GM18502 (cell line): ENCODE measurements at regions not wholly inside any gene's neighbourhood (a gene's known extent, or its start where the extent isn't known, plus 50 kb on each side); places are given as distances from the start of the nearest gene placed in this dataset.
A peak's percentile ranks its signal among the peaks of the same experiment; 100 is the strongest.
"Not testable (repeated sequence)": the region's sequence is repeated elsewhere in the genome, so short reads cannot be mapped to it uniquely, and the experiment has no call there.

Experiments
- ATAC-seq: cut with Tn5 transposase; IDR thresholded peaks from one replicate; pipeline ENCODE4 v1.9.1; 2021; ENCODE audit warnings: mild to moderate bottlenecking; ENCODE audit not compliant: unreplicated experiment, poor library complexity

DNA sequence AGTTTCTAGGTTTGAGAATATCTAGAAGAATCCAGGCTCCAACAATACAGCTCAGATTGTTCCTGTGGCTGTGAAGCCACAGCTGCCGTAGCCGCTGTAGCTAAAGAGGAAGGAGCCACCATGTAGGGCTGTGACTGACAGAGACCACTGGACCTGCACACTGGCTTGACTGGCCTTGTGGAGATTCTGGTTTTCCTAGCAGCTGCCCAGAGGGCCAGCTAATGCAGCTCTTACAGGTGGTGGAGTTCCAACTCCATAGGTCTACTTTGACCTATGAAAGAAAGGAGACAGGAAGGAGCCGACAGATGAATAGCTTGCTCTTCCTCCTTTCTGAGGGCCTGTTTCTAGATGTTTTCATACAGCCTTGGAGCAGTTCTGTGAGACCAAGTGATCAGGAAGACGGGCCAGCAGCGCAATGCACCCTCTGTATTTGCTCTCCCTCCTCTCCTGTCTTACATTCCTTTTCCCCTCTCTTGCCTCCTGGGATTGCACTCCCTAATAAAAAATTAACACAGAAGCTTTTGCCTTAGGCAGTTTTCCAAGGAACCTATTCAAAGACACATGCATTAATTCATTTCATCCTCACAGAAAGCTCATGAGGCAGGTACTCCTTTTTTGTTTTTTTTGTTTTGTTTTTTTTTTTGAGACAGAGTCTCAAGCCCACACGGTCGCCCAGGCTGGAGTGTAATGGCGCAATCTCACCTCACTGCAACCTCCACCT, 51.8 kb upstream of the MYB start:
- peak; percentile 79 for ATAC-seq

DNA sequence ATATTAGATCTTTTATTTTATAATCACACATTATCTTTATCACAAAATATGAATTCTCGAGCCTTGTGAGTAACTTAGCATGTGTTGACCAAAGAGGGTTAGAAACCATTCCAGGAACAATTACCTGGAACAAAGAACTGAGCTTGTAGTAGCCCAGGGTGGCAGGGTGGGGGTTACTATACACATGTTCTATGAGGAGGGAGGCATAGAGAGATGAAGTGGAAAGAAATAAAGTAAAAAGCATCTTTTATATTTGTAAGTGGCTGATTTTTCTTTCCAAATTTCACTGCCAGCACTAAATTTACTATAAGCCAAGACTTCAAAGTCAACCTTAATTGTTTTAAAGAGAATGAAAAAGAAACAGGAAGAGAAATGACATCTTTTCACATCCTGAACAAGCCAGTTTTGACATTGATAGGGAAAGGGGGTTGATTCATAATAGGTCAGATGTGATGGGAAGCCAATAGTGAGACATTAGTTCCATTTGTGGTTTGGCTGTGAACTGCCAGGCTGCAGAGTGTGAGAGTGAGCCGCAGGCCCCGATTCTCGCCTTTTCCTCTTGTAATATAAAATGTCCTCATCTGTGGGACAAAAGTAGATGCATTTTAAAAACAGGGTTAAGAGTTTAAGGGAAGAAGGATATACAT, 52.7 kb upstream of the MYB start:
- ATAC-seq = peak; percentile 88

DNA sequence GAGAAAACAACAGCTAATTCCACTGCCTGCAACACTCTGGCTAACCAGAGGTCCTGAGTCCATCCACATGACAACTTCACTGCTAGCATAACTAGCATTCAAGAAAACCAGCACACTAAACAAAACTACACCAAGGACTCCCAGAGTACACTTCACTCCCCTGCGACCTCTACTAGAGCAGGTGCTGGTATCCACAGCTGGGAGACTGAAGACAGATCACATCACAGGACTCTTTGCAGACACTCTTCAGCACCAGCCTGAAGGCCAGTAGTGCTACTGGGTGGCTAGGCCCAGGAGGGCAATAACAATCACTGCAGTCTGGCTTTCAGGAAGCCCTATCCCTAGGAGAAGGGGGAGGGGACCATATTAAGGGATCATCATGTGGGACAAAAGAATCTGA, 54.4 kb upstream of the MYB start:
- ATAC-seq = no peak

DNA sequence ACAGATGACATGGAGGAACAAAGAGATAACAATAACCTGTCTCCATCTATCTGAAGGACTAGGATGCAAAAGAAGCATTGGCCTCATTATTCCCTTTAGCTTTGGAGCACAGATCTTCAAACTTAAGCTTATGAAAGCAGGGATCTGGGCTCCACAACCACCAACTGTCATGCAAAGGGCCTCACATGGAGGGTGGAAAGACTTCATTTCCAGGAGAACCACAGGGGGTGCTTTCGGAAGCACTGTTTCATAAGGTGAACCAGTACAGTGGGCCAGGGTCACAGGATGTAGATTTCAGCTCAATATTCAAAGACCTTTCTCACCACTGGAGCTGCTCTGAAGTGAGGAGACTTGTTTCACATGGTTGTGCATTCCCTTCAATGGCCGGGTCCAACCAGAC, 55.1 kb upstream of the MYB start:
- ATAC-seq = no peak

DNA sequence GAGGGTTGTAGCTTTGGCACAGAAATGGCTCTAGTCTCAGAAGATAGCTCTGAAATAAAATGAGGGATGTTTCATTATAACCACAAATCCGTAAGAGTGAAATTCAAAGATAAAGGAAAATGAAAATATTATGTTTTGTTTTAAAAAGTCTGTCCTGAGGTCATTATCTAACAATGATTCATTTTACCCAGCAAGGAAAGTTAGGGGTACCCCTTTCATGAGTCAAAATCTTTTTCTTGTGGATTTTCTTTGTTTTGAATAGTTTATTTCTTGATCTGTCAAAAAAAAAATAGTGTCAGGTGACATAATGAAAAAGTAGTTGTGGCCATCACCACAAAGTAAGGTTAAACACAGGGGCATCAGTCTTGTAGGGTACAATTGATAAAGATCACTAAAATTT, 59.7 kb upstream of the MYB start:
- no peak for ATAC-seq

DNA sequence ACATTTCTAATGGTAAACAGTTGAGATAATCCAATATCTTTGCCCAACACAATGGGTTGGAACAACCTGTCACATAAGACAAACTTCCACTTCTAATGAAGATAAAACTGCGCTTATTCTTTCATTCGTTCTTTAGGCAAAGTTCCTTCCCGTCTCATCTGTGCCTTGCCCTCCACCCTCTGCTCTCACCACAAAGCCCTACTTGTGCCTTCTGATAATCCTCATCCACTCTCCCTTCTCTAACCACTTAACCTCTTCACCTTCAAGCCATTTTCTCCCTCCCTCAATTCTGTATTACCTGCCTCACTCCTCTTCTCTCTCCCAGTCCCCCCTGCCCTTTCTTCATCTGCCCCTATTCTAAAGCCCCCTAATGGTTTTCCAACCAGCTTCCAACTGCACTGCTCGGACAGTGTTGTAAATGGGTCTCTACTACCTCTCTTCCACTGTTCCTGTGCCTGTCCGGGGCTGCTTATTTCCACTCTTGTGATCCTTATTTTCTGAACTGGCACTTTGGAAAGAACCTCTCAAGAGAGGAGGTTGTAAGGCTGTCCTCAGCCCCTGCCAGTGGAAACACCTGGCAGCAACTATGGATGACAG, 62.9 kb upstream of the MYB start:
- no peak for ATAC-seq

DNA sequence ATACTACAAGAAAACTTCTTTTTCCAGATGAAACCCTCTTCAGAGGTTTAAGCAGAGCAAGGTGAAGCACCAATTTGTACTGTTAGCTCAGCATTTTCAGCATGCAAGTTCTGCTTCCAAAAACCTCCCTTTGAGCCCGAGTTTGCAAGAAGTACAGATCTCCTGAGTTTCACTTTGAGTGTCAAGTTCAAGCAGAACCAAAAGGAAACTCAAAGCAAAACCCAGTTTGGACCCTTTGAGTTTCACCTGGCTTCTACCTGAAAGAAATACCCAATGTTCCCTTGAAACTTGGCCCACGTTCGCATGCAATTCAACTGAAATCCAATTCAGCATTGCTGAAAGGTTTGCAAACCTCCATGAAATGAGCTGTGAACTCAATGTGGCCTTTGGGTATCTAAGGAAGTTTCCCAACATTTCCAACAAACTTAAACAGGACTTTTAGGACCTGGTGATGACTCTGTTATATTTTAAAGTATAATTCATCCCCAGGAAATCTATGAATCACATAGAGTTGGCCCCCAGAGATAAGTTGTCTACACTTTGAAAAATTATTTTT, 62.9 kb upstream of the HBS1L start:
- ATAC-seq = peak; percentile 36

DNA sequence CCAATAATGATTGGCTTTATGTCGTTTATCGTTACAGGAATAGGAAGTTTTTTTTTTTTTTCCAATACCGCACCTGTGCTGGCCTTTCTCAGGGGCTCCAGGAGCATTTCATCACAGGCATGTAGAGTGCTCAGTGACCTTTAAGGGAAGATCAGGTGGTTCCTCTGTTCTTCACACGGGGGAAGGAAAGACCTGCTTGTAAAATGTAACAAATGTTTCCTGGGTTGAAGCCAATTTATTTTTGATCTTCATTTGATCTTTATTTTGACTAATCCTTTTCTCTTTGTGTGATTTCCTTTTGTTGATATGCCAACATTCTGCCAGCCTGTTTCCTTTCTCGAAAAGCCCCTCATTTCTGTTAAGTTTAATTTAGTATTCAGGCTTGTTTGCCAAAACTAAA, 61.9 kb upstream of the HBS1L start:
- ATAC-seq = no peak

DNA sequence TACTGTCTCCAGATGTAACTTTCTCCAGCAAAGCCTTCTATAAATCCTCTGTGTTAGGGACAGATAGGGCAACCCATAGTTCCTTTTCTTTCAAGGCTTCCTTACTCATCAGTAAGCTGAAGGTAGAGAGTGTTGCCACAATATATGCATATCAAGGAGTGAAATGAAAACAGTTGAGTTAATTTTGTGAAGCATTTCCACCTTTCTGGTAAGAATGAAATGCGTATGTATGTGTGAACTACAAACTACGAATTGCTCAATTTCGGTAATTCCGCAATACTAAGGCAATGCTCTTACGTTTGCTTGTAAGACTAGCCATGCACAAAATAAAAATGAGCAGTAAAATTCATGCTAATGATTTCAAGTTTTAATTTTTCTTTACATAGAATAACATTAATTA, 61.2 kb upstream of the HBS1L start:
- ATAC-seq = peak; percentile 19

DNA sequence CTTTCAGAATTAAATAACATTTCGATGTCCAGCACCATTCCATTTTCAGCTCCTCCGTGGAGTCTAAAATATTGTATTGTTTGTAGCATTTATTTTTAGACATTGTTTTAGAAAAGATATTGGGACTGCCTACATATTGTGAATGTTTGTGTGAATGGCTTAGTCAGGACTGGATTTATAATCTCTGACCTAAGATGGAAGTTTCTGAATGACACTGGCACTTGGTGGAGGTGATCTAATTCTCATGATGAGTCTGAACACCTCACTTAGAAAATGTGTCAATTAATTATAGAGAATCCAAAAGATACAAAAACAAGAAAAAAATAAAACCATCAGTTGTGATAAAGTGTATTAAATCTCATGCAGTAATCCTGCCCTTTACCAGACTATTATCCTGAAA, 60.8 kb upstream of the HBS1L start:
- peak; percentile 30 for ATAC-seq

DNA sequence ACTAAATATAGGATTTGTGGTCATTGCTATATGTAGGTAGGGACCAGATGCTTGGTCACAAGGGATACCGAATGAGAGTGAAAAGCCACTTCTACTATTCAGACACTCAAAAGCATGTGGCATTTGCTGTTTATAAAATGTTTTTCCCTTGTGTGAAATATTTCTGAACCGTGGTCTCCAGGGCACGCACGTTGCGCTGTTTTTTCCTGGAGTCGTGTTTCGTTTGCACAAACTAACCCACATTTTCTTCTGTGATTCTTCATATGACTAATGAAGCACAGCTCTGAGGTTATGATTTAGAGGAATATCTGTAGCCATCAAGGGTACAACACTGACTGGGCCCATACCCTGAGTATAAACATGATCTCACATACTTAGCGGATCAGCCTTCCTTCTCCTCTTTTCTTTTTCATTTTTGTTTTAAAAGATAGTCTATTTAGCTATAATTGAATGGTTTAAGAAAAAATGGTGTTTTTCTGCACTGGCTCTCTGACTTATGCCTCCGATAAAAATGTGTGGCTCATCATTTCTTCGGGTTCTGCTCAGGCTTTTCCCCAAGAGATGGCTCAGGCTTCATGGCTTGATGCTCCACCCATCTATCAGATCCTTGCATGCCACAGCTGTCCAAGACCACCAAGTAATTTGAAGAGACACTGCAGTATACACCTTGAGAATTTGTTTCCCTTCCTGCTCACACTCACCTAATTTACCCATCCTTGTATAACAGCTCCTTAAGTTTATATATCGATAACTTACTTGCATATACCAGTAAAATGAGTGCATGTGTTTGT, 59.9 kb upstream of the HBS1L start:
- peak; percentile 73 for ATAC-seq

DNA sequence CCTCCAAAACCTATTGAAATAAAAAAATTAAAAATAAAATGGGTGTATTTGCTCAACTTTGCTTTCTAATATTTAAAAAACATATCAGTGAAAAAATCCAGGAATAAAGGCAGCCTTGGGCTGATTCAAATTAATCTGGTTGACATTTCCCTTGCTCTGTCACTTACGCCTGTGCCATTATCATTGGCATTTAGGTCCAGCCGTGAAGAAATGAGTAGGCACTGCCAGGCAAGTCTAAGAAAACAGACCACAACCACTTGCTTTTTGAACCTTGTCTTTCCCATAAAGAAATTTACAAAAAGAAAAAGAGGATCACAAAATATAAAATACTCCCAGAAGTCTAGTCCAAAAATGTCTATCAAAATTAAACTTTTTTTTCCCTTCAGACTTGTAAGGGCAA, 59.2 kb upstream of the HBS1L start:
- no peak for ATAC-seq

DNA sequence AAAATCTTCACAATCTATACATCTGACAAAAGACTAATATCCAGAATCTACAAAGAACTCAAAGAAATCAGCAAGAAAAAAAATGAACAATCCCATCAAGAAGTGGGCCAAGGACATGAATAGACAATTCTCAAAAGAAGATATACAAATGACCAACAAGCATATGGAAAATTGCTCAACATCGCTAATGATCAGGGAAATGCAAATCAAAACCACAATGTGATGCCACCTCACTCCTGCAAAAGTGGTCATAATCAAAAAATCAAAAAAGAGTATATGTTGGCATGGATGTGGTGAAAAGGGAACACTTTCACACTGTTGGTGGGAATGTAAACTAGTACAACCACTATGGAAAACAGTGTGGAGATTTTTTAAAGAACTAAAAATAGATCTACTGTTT, 58.3 kb upstream of the HBS1L start:
- ATAC-seq = not testable (repeated sequence)

DNA sequence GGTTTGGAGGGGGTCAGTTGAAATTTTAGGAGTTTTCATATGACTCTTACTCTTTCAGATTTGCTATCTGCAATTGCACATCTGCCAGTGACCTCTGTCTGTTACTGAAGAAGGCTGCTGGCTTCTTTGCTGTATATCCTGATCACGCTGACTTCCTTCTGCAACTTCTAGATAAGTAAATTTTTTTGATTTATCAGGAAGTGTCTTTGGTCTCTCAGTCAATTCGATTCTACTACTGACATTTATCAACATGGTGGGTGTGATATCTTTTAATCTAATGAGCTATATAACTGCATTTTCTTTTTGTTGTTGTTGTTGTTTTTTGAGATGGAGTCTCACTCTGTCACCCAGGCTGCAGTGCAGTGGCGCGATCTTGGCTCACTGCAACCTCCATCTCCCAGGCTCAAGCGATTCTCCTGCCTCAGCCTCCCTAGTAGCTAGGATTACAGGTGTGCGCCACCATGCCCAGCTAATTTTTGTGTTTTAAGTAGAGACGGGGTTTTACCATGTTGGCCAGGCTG, 55.7 kb upstream of the HBS1L start:
- not testable (repeated sequence) for ATAC-seq

DNA sequence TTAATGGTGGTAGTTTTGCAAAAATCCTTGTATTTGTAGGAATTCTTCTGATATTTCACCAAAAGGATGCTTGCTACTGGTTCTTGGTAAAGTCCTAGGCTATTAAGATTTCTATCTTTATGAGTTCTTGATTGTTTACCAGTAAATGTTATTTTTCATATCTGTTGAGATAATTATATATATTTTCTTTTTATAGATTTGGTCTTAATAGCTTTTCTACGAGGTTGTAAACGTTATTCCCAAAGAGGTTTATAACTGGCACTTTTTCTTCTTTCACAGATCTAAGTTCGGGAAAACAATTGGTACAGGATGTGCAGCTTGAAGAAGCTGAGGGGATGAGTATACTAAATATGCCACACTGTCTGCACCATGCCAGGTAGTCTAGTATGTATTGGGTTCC, 55.1 kb upstream of the HBS1L start:
- no peak for ATAC-seq

DNA sequence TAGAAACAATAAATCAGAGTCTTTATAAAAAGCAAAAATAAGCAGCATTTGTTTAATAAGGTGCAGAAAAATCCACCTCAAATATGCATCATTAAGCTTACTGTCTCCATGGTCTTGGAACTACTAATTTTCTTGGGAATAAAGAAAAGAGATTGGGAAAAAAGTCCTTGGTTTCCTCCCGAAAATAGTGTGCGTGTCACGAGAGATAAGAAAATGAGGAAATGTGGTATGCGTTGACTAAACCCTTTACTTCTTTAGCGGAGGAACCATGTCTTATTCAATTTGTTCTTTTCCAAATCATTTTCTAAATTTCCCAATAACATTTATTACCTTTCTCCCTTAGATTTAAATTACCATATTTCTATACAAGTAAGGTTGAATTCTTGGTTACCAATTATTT, 54.1 kb upstream of the HBS1L start:
- ATAC-seq = no peak

DNA sequence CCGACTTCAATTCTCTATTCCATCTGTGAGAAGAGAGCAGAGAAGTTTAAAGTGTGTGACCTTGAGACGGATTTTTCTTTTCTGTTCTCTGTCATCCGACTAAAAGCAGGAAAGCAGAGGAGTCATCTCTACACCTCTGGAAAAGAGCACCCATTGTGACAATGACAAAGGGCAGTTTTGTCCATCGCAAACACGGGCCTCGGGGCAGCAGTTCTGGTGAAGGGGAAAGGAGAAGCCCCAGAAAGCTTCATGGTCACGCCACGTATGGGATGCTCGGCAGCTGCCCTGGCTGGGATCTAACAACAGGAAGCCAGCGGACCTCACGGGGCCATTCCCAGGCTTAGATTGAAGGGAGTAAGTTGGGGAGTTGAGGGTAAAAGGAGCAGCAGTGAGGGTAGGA, 52.0 kb upstream of the HBS1L start:
- ATAC-seq = no peak

DNA sequence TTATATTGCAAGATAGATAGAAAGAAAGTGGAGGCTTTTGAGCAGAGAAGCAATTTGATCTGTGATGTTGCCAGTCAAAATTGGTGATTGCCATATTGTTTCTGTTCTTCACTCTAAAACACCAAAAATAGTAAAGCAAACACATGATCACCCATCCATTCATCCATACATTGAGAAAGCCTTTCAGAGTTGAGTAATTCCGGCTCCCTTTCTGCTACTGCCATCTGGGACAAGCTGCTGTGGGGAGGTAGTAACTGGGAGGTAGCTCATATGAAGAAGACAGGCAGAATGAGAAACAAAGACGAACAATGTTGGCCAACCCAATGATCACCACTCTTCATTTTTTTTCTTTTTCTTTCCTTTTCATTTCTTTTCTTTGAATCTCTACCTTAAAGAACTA, 51.1 kb upstream of the HBS1L start:
- ATAC-seq = peak; percentile 43

DNA sequence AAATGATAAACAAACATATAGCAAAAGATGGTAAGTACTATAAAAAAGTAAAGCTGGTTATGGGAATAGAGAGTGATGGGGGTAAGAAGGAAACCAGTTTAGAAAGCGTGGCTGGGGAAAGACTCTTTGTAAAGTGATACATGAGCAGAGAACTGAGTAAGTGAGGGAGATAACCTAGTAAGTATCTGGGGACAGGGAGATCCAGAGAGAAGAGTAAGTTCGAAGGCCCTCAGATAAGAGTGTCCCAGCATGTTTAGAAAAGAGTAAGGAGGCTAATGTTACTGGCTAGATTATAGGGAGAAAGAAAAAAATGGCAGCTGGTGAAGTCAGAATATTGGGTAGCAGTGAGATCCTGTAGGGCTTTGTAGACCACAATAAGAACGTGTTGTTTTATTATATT, 50.7 kb upstream of the HBS1L start:
- no peak for ATAC-seq
